Body of pancreas (tissue), 4 donors: ENCODE measurements at regions not wholly inside any gene's neighbourhood (a gene's known extent, or its start where the extent isn't known, plus 50 kb on each side); places are given as distances from the start of the nearest gene placed in this dataset.

Experiments
- CTCF ChIP-seq, 7 experiments: fragments of 450-650 bp in 4 of 7; fragments of 200-600 bp in 3 of 7; sonication (generic) in 3 of 7; IDR thresholded peaks; one replicate each; pipeline ENCODE4 v1.5.1; 2016 to 2019; ENCODE audit warnings: antibody characterized with exemption in 7 of 7
- POLR2A ChIP-seq, 3 donors: fragments of 450-650 bp; IDR thresholded peaks; one replicate each; pipeline ENCODE4 v1.6.1; 2016; ENCODE audit warnings: antibody characterized with exemption in 3 of 3, mild to moderate bottlenecking in 2 of 3

DNA sequence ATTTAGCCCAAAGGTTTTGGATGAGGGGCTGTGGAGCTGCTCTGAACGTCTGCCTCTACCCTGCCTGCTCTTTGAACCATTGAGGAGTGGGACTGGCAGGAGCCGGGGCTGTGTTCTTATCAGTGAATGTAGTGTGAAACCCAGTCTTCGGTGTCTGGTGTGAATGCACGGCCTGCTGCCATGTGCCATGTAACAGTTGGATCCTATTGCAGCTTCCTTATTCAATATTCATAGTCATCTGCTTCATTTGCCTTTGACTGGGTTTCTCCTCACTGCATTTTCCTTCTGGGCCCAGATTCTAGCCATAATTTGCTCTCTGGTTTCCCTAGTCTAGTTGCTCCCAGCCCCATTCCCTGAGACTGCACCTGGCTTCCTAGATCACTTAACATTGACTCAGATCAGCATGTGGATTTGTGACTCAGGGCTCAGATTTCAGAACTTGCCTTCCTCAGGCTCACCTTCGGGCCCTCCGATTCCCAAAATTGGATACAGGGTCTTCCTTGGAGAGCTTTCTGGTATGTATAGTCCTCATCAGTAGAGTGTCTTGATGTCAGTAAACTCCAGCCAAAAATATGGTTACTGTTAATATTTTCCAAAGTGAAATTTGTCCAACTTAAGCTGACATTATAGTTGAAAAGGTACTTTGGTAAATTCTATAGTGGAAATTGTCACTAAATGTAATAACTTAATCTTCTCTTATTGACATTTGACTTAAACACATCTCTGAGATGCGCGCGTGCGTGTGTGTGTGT is 94.0 kb upstream of the DDIT4L start:
- TF ChIP-seq CTCF (IDR thresholded peaks at IDR 0.05) (no peak), POLR2A (IDR thresholded peaks at IDR 0.05) (no peak)
